ENCODE measurements at regions not wholly inside any gene's neighbourhood (a gene's known extent, or its start where the extent isn't known, plus 50 kb on each side); places are given as distances from the start of the nearest gene placed in this dataset.

DNA sequence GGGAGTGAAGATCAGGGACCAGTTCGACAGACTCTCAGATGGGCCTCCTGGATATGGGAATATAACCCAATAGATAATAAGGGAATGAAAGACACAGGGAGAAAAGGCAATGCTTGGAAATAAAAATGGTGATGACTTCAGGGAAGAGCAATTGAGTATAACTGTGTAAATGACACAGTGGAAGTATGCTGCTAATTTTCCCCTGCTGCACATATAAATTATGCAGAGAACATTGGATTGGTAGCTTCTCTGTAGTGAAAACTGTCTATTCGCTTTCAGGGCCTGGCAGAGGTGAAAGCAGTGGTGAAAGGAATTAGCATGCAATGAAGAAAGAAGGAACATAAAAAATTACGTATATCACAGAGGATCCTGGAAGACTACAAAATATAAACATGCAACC, 398.2 kb upstream of the CDH2 start:
- TF ChIP-seq, protein P1, sequence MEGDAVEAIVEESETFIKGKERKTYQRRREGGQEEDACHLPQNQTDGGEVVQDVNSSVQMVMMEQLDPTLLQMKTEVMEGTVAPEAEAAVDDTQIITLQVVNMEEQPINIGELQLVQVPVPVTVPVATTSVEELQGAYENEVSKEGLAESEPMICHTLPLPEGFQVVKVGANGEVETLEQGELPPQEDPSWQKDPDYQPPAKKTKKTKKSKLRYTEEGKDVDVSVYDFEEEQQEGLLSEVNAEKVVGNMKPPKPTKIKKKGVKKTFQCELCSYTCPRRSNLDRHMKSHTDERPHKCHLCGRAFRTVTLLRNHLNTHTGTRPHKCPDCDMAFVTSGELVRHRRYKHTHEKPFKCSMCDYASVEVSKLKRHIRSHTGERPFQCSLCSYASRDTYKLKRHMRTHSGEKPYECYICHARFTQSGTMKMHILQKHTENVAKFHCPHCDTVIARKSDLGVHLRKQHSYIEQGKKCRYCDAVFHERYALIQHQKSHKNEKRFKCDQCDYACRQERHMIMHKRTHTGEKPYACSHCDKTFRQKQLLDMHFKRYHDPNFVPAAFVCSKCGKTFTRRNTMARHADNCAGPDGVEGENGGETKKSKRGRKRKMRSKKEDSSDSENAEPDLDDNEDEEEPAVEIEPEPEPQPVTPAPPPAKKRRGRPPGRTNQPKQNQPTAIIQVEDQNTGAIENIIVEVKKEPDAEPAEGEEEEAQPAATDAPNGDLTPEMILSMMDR (conservative IDR thresholded peaks at IDR 0.05; ENCODE audit: low read depth, low read length) = no peak
- no peak for TF ChIP-seq EZH2 (IDR thresholded peaks at IDR 0.05; ENCODE audit: borderline replicate concordance, low read depth, low read length, poor library complexity, severe bottlenecking)

All from A673 (cell line).